Activated CD8-positive, alpha-beta T cell treated with anti-CD3 and anti-CD28 coated beads for 36 hours (primary cell): ENCODE measurements at regions not wholly inside any gene's neighbourhood (a gene's known extent, or its start where the extent isn't known, plus 50 kb on each side); places are given as distances from the start of the nearest gene placed in this dataset.

Experiments
- ATAC-seq: fragments of 200-7000 bp; cut with Tn5 transposase; one replicate; pipeline ENCODE4 v1.10.0; 2021; ENCODE audit warnings: mild to moderate bottlenecking, moderate library complexity
- CTCF ChIA-PET: fragments of 350-600 bp; sonication (Branson Sonifier 250); formaldehyde crosslinking; loops from one replicate; lab custom pipeline; 2021; ENCODE audit warnings: antibody characterized with exemption; lab: Charles Lee
- POLR2A ChIA-PET: fragments of 350-600 bp; sonication (Branson Sonifier 250); formaldehyde crosslinking; loops from one replicate; lab custom pipeline; 2021; ENCODE audit warnings: antibody characterized with exemption; lab: Charles Lee
- DNase-seq: peaks from one replicate; pipeline ENCODE4 v3.0.0-alpha.2; 2020
- H3K27ac Mint-ChIP-seq: one replicate; pipeline ENCODE4 v1.8.0; 2021; ENCODE audit warnings: mild to moderate bottlenecking, mixed read lengths
- H3K27me3 Mint-ChIP-seq: one replicate; pipeline ENCODE4 v1.8.0; 2021; ENCODE audit warnings: mixed read lengths
- H3K36me3 Mint-ChIP-seq: one replicate; pipeline ENCODE4 v1.8.0; 2021; ENCODE audit warnings: low read depth, mixed read lengths
- H3K4me1 Mint-ChIP-seq: one replicate; pipeline ENCODE4 v1.8.0; 2021; ENCODE audit warnings: low read depth, mixed read lengths
- H3K4me3 Mint-ChIP-seq: one replicate; pipeline ENCODE4 v1.8.0; 2021; ENCODE audit warnings: mild to moderate bottlenecking, moderate library complexity, mixed read lengths
- H3K9me3 Mint-ChIP-seq: one replicate; pipeline ENCODE4 v1.8.0; 2021; ENCODE audit warnings: mixed read lengths
- CTCF ChIP-seq: fragments of 200-600 bp; IDR thresholded peaks from one replicate; pipeline ENCODE4 v1.8.0; 2022; ENCODE audit warnings: antibody characterized with exemption, mild to moderate bottlenecking
- intact Hi-C: fragments of 100-400 bp; cut with micrococcal nuclease; formaldehyde crosslinking; loops from one replicate; pipeline ENCODE4 v1.10.0; 2022

GRCh38 chr3:192042116-192042515, 581.2 kb downstream of the PYDC2 start:
- peaks cover 3% of the 10 kb centered on the region for H3K9me3 Mint-ChIP-seq
- POLR2A ChIA-PET, result no interaction called here
- ATAC-seq, result no peak
- H3K27me3 Mint-ChIP-seq, result no peaks in the 10 kb centered on the region
- no peak overlapping the region for H3K4me3 Mint-ChIP-seq
- no peak for TF ChIP-seq CTCF
- DNase-seq, result no peak
- no peaks in the 10 kb centered on the region for H3K36me3 Mint-ChIP-seq
- CTCF ChIA-PET, result no interaction called here
- no peaks in the 10 kb centered on the region for H3K4me1 Mint-ChIP-seq
- intact Hi-C loops, result no loop called here
- no peak overlapping the region for H3K27ac Mint-ChIP-seq

GRCh38 chr3:192054881-192055280, 593.9 kb downstream of the PYDC2 start:
- CTCF ChIA-PET, result no interaction called here
- H3K9me3 Mint-ChIP-seq, result peaks cover 2% of the 10 kb centered on the region
- H3K4me1 Mint-ChIP-seq, result no peaks in the 10 kb centered on the region
- POLR2A ChIA-PET, result no interaction called here
- no peak overlapping the region for H3K27ac Mint-ChIP-seq
- DNase-seq, result no peak
- intact Hi-C loops, result no loop called here
- no peak overlapping the region for H3K4me3 Mint-ChIP-seq
- ATAC-seq, result no peak
- H3K36me3 Mint-ChIP-seq, result no peaks in the 10 kb centered on the region
- TF ChIP-seq CTCF, result no peak
- no peaks in the 10 kb centered on the region for H3K27me3 Mint-ChIP-seq

- CTCF ChIA-PET, result no interaction called here
- Mint-ChIP-seq H3K9me3 (peaks cover 2% of the 10 kb centered on the region), H3K27me3 (no peaks in the 10 kb centered on the region), H3K4me1 (no peaks in the 10 kb centered on the region), H3K4me3 (no peak overlapping the region), H3K27ac (no peak overlapping the region), H3K36me3 (no peaks in the 10 kb centered on the region)
- DNase-seq, result no peak
- no peak for TF ChIP-seq CTCF
- no peak for ATAC-seq
- intact Hi-C loops, result no loop called here
- POLR2A ChIA-PET, result no interaction called here
Observed at GRCh38 chr3:192055946-192056345, 595.0 kb downstream of the PYDC2 start.

GRCh38 chr3:192057261-192057660, 596.3 kb downstream of the PYDC2 start:
- Mint-ChIP-seq H3K4me3 (no peak overlapping the region), H3K27ac (no peak overlapping the region), H3K36me3 (no peaks in the 10 kb centered on the region), H3K9me3 (peaks cover 2% of the 10 kb centered on the region), H3K4me1 (no peaks in the 10 kb centered on the region), H3K27me3 (no peaks in the 10 kb centered on the region)
- ATAC-seq, result no peak
- DNase-seq, result no peak
- CTCF ChIA-PET, result no interaction called here
- intact Hi-C loops, result no loop called here
- POLR2A ChIA-PET, result no interaction called here
- no peak for TF ChIP-seq CTCF

- no peak overlapping the region for H3K27ac Mint-ChIP-seq
- H3K4me1 Mint-ChIP-seq, result no peaks in the 10 kb centered on the region
- H3K36me3 Mint-ChIP-seq, result no peaks in the 10 kb centered on the region
- no peaks in the 10 kb centered on the region for H3K27me3 Mint-ChIP-seq
- ATAC-seq (no peak), DNase-seq (no peak)
- CTCF ChIA-PET, result no interaction called here
- POLR2A ChIA-PET, result no interaction called here
- H3K4me3 Mint-ChIP-seq, result no peak overlapping the region
- intact Hi-C loops, result no loop called here
- TF ChIP-seq CTCF, result no peak
- peaks cover 4% of the 10 kb centered on the region for H3K9me3 Mint-ChIP-seq
Observed at GRCh38 chr3:192060160-192060781, 599.3 kb downstream of the PYDC2 start.
